GM12872 (cell line): ENCODE measurements at regions not wholly inside any gene's neighbourhood (a gene's known extent, or its start where the extent isn't known, plus 50 kb on each side); places are given as distances from the start of the nearest gene placed in this dataset.

Experiments
- TF ChIP-seq, protein P1 (sequence below): IDR thresholded peaks from 3 replicates; pipeline ENCODE4 v1.5.1; 2011; ENCODE audit warnings: low read depth, mild to moderate bottlenecking, low read length, moderate library complexity; ENCODE audit not compliant: insufficient read depth

- TF ChIP-seq, protein P1, sequence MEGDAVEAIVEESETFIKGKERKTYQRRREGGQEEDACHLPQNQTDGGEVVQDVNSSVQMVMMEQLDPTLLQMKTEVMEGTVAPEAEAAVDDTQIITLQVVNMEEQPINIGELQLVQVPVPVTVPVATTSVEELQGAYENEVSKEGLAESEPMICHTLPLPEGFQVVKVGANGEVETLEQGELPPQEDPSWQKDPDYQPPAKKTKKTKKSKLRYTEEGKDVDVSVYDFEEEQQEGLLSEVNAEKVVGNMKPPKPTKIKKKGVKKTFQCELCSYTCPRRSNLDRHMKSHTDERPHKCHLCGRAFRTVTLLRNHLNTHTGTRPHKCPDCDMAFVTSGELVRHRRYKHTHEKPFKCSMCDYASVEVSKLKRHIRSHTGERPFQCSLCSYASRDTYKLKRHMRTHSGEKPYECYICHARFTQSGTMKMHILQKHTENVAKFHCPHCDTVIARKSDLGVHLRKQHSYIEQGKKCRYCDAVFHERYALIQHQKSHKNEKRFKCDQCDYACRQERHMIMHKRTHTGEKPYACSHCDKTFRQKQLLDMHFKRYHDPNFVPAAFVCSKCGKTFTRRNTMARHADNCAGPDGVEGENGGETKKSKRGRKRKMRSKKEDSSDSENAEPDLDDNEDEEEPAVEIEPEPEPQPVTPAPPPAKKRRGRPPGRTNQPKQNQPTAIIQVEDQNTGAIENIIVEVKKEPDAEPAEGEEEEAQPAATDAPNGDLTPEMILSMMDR: no peak
These were observed 645.8 kb downstream of the STIM2 start for GRCh38 chr4:27506401-27506800.

DNA sequence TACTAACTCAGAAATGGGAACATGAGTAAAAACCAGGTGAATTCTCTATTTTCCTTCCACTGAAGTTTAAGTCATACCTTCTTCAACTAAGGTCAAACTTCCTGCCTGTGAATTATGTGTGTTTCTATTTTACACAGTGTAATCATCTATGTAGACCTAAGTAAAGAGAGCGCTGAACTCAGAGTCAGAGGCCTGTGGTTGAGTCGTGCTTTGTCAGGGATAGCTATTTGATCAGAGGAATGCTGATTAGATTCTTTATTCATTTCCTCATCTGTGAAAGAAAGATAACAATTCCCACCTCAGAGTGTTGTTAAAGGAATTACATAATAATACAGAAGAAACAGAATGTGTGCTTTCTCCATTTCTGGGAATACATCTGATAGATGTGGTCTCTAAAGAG is 654.1 kb downstream of the STIM2 start:
- TF ChIP-seq, protein P1: no peak

- TF ChIP-seq, protein P1: no peak
These were observed 654.5 kb downstream of the STIM2 start for GRCh38 chr4:27515140-27515539.

DNA sequence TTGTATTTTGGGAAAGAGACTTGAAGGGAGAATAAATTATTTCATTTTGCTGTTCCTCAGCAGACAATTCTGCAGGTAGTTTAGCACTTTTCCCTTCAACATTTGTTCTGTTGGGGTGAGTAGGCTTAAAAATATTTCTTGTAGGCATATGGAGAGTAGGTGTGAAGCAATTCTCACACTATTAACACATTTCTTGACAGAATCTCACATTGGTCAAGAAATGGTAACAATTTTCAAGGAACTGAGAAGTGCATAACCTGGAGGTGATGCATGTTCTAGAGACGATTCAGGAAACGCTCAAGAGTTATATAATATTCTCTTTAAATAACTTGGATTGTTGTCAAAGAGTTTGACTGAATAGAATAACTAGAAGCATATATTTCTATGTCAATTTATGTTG is 658.2 kb downstream of the STIM2 start:
- TF ChIP-seq, protein P1: no peak

DNA sequence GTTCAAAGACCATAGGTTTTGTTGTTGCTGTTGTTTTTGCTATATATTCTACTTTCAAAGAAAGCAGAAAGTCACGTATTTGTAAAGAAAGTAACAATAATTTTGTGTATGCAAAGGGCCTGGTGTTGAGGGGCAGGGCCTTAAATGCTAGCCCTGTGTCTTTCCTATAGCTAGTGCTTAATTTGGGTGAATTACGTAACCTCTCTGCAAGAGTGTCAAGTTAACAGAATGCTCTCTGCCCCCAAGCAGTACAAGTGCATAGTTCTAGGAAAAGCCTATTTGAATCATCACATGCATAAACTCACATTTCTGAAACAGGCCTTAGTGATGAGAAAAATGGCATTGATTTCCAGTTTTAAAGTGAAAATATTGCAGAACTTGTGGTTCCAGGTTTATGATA is 663.6 kb downstream of the STIM2 start:
- TF ChIP-seq, protein P1: no peak

DNA sequence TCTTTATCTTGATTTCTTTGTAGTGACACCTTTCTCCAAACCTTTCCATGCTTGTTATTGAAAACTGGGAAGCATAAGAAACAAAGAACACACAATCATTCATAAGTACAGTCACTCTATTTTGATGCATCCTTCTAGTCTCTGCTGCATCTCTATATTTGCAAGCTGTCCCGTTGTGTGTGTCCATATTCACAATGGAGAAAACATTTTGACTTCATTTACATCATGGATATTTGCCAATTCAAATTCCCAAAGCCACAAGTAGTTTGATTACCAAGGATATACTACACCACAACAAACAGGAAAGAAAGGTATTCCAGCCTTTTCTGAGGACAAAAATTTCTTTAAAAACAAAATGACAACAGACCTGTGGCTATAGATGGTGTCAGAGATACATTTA is 673.8 kb downstream of the STIM2 start:
- TF ChIP-seq, protein P1: no peak

GRCh38 chr4:27568236-27568951 is 707.8 kb downstream of the STIM2 start:
- TF ChIP-seq, protein P1: no peak
